Choroid plexus epithelial cell (primary cell): ENCODE measurements at regions not wholly inside any gene's neighbourhood (a gene's known extent, or its start where the extent isn't known, plus 50 kb on each side); places are given as distances from the start of the nearest gene placed in this dataset.

ENCODE experiments used
- DNase-seq: peaks from one replicate; pipeline ENCODE4 v3.0.0-alpha.2; 2010; ENCODE audit warnings: low read depth
- H3K4me3 ChIP-seq: 2 replicates; pipeline ENCODE4 v1.5.1; 2011; ENCODE audit warnings: low read depth, mild to moderate bottlenecking, control low read depth, low read length, moderate library complexity
- CTCF ChIP-seq: conservative IDR thresholded peaks from 2 replicates; pipeline ENCODE4 v1.5.1; 2011; ENCODE audit warnings: low read depth, mild to moderate bottlenecking, control low read depth, inconsistent platforms, low read length, moderate library complexity

- H3K4me3 ChIP-seq, result no peak overlapping the region
- no peak for TF ChIP-seq CTCF
- no peak for DNase-seq
Observed at GRCh38 chr16:86007524-86007923, 108.6 kb downstream of the IRF8 start.

- no peak for TF ChIP-seq CTCF
- no peak for DNase-seq
- H3K4me3 ChIP-seq, result no peak overlapping the region
Observed at GRCh38 chr16:86010680-86011141, 111.7 kb downstream of the IRF8 start.

- H3K4me3 ChIP-seq, result no peak overlapping the region
- TF ChIP-seq CTCF, result no peak
- DNase-seq, result no peak
Observed at GRCh38 chr16:86011532-86011931, 112.6 kb downstream of the IRF8 start.

- no peak for DNase-seq
- no peak for TF ChIP-seq CTCF
- H3K4me3 ChIP-seq, result no peak overlapping the region
Observed at GRCh38 chr16:86012221-86012620, 113.3 kb downstream of the IRF8 start.

- no peak overlapping the region for H3K4me3 ChIP-seq
- no peak for DNase-seq
- TF ChIP-seq CTCF, result no peak
Observed at GRCh38 chr16:86013867-86014266, 114.9 kb downstream of the IRF8 start.

GRCh38 chr16:86015606-86016005 lies 116.6 kb downstream of the IRF8 start:
- no peak for TF ChIP-seq CTCF
- no peak overlapping the region for H3K4me3 ChIP-seq
- no peak for DNase-seq

GRCh38 chr16:86016201-86016965 lies 117.4 kb downstream of the IRF8 start:
- peak; percentile 88 for TF ChIP-seq CTCF

More at GRCh38 chr16:86016201-86016965, 117.4 kb downstream of the IRF8 start:
- DNase-seq, result peak; percentile 81
- H3K4me3 ChIP-seq, result no peak overlapping the region
